HCT116 (cell line): ENCODE measurements at regions not wholly inside any gene's neighbourhood (a gene's known extent, or its start where the extent isn't known, plus 50 kb on each side); places are given as distances from the start of the nearest gene placed in this dataset.

ENCODE experiments used
- ATAC-seq: fragments of 200-7000 bp; cut with Tn5 transposase; 2 replicates; pipeline ENCODE4 v1.9.1; 2020; ENCODE audit warnings: mild to moderate bottlenecking, moderate library complexity
- BruUV-seq: library from RNA; stranded (reverse); fragments of 400-500 nt; replicated peaks from 2 replicates; lab custom pipeline; 2021; lab: Mats Ljungman, UMichigan
- CTCF ChIA-PET: fragments of 300-600 bp; sonication (Branson Sonifier 250); formaldehyde crosslinking; loops from one replicate; lab custom pipeline; 2021; ENCODE audit warnings: antibody characterized with exemption; lab: Charles Lee
- POLR2A ChIA-PET: fragments of 300-600, 350-600 bp; sonication (Branson Sonifier 250); formaldehyde crosslinking; loops from one replicate; lab custom pipeline; 2021; ENCODE audit warnings: antibody characterized with exemption; lab: Charles Lee
- RAD21 ChIA-PET, 2 experiments: fragments of 300-600 bp; sonication (Branson Sonifier 250); formaldehyde crosslinking; loops; one replicate each; lab custom pipeline; 2023; ENCODE audit warnings: low total read pairs in 2 of 2; ENCODE audit not compliant: uncharacterized antibody in 2 of 2, unreplicated experiment in 2 of 2, low non-redundant PET in 1 of 2; lab: Charles Lee
- DNase-seq: peaks from one replicate; pipeline ENCODE4 v3.0.0-alpha.2; 2010; ENCODE audit warnings: low read depth, low spot score
- H2AFZ ChIP-seq: fragments of 200-600 bp; shearing (Covaris generic), sonication (generic); 2 replicates; pipeline ENCODE4 v1.6.1; 2017; ENCODE audit warnings: low read depth, mixed run types, mixed read lengths, antibody characterized with exemption, low read length; ENCODE audit not compliant: poor library complexity, severe bottlenecking
- H3K27ac ChIP-seq: 2 replicates; pipeline ENCODE4 v1.5.1; 2012; ENCODE audit warnings: low read depth, low read length
- H3K27me3 ChIP-seq: fragments of 200-600 bp; sonication (generic); 2 replicates; pipeline ENCODE4 v1.6.1; 2016; ENCODE audit warnings: mixed run types, low read length, mixed read lengths; ENCODE audit not compliant: insufficient read depth
- H3K36me3 ChIP-seq, 2 experiments: fragments of 200-500 bp in 1 of 2; fragments of 200-600 bp in 1 of 2; sonication (Bioruptor generic) in 1 of 2; sonication (generic) in 1 of 2; 2 replicates each; pipeline versions ENCODE4 v1.5.1 to v1.6.1; 2014 to 2016; ENCODE audit warnings: low read length in 2 of 2, inconsistent platforms in 1 of 2, mixed read lengths in 1 of 2, mixed run types in 1 of 2; ENCODE audit not compliant: insufficient read depth in 2 of 2, control insufficient read depth in 1 of 2
- H3K4me1 ChIP-seq, 2 experiments: fragments of 200-600 bp in 1 of 2; sonication (generic) in 1 of 2; 2 replicates each; pipeline versions ENCODE4 v1.5.1 to v1.6.1; 2012 to 2017; ENCODE audit warnings: low read length in 2 of 2, inconsistent platforms in 1 of 2, mild to moderate bottlenecking in 1 of 2, mixed read lengths in 1 of 2, mixed run types in 1 of 2, moderate library complexity in 1 of 2; ENCODE audit not compliant: insufficient read depth in 2 of 2, control insufficient read depth in 1 of 2
- H3K4me2 ChIP-seq: fragments of 200-600 bp; sonication (generic); 2 replicates; pipeline ENCODE4 v1.6.1; 2017; ENCODE audit warnings: mixed run types, low read length, mixed read lengths
- H3K4me3 ChIP-seq, 2 experiments: fragments of 200-600 bp in 1 of 2; sonication (generic) in 1 of 2; replicated peaks in 1 of 2; 2 replicates each; pipeline ENCODE4 v1.5.1; 2011 to 2016; ENCODE audit warnings: low read length in 2 of 2, control low read depth in 1 of 2, low read depth in 1 of 2, mild to moderate bottlenecking in 1 of 2, mixed read lengths in 1 of 2, mixed run types in 1 of 2
- H3K79me2 ChIP-seq: fragments of 200-600 bp; sonication (generic); 2 replicates; pipeline ENCODE4 v1.6.1; 2017; ENCODE audit warnings: mild to moderate bottlenecking, mixed run types, low read length, moderate library complexity, mixed read lengths; ENCODE audit not compliant: insufficient read depth
- H3K9ac ChIP-seq: fragments of 200-600 bp; sonication (generic); 2 replicates; pipeline ENCODE4 v1.6.1; 2016; ENCODE audit warnings: low read length, mixed read lengths
- H3K9me2 ChIP-seq: fragments of 200-600 bp; sonication (generic), shearing (Covaris generic); 2 replicates; pipeline ENCODE4 v1.6.1; 2017; ENCODE audit warnings: mixed run types, mild to moderate bottlenecking, moderate library complexity; ENCODE audit not compliant: insufficient read depth
- H3K9me3 ChIP-seq, 2 experiments: fragments of 200-500 bp in 1 of 2; fragments of 200-600 bp in 1 of 2; sonication (Bioruptor generic) in 1 of 2; sonication (generic) in 1 of 2; 2 replicates each; pipeline ENCODE4 v1.6.1; 2014 to 2017; ENCODE audit warnings: low read length in 2 of 2, mixed read lengths in 2 of 2, inconsistent platforms in 1 of 2, low read depth in 1 of 2, mild to moderate bottlenecking in 1 of 2, mixed run types in 1 of 2, moderate library complexity in 1 of 2; ENCODE audit not compliant: control insufficient read depth in 1 of 2, insufficient read depth in 1 of 2
- H4K20me1 ChIP-seq: fragments of 200-600 bp; sonication (generic), shearing (Covaris generic); 2 replicates; pipeline ENCODE4 v1.6.1; 2017; ENCODE audit warnings: mixed run types, mild to moderate bottlenecking, moderate library complexity; ENCODE audit not compliant: insufficient read depth
- CBX3 ChIP-seq: IDR thresholded peaks from 2 replicates; pipeline ENCODE4 v1.6.1; 2012; ENCODE audit warnings: low read depth
- EGR1 ChIP-seq: IDR thresholded peaks from 2 replicates; pipeline ENCODE4 v1.6.1; 2012; ENCODE audit warnings: low read depth
- POLR2A ChIP-seq: IDR thresholded peaks from 2 replicates; pipeline ENCODE4 v1.7.0; 2011; ENCODE audit warnings: borderline replicate concordance; ENCODE audit not compliant: insufficient read depth, insufficient read length; ENCODE audit errors: extremely low read depth
- RAD21 ChIP-seq: IDR thresholded peaks from 2 replicates; pipeline ENCODE4 v1.6.1; 2012; ENCODE audit warnings: low read depth, mild to moderate bottlenecking
- SIN3A ChIP-seq: IDR thresholded peaks from 2 replicates; pipeline ENCODE4 v1.6.1; 2012; ENCODE audit warnings: low read depth
- SRF ChIP-seq: IDR thresholded peaks from 2 replicates; pipeline ENCODE4 v1.6.1; 2012; ENCODE audit warnings: low read depth
- TCF7L2 ChIP-seq: IDR thresholded peaks from 2 replicates; pipeline ENCODE4 v1.7.0; 2011; ENCODE audit warnings: borderline replicate concordance, inconsistent platforms; ENCODE audit not compliant: insufficient read depth, insufficient read length; ENCODE audit errors: extremely low read depth
- YY1 ChIP-seq: IDR thresholded peaks from 2 replicates; pipeline ENCODE4 v1.6.1; 2011; ENCODE audit warnings: low read length, low read depth, moderate library complexity, mild to moderate bottlenecking; ENCODE audit not compliant: insufficient replicate concordance; ENCODE audit errors: extremely low read depth
- intact Hi-C: fragments of 100-400 bp; cut with micrococcal nuclease; formaldehyde crosslinking; loops from 2 replicates; pipeline ENCODE4 v1.10.0; 2022
- TF ChIP-seq, protein P1 (sequence below), 3 experiments: fragments of 200-600 bp in 1 of 3; sonication (generic) in 1 of 3; IDR thresholded peaks in 2 of 3; conservative IDR thresholded peaks in 1 of 3; 2 replicates each; pipeline ENCODE4 v1.5.1; 2012 to 2017; ENCODE audit warnings: low read depth in 2 of 3, low read length in 2 of 3, antibody characterized with exemption in 1 of 3, borderline replicate concordance in 1 of 3, control low read depth in 1 of 3, mild to moderate bottlenecking in 1 of 3, mixed read lengths in 1 of 3, mixed run types in 1 of 3, moderate library complexity in 1 of 3; ENCODE audit not compliant: insufficient read depth in 1 of 3

DNA sequence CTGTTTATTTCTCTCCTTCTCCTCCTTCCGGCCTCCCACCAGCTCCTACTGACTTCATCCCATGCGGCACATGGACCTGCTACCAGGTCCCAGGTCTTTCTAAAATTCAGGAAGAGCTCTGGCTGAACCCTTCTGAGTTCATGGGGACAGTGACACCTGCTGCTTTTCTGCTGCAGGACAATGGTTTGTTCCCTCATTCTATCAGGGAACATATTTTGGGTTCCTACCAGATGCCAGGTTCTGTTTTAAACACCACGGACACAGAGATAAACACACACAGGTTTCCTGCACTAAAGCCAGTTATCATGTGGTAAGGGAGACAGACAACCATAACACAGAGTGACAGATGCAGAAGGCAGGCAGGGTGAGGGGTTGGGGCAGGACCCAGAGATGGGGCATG is 114.0 kb upstream of the RAB4A start:
- ChIA-PET POLR2A (no interaction called here), RAD21 (no interaction called here)
- H2AFZ ChIP-seq: no peak overlapping the region
- peak; percentile 82 for ATAC-seq
- TF ChIP-seq RAD21 (peak; percentile 88), EGR1 (no peak)
- TF ChIP-seq, protein P1, sequence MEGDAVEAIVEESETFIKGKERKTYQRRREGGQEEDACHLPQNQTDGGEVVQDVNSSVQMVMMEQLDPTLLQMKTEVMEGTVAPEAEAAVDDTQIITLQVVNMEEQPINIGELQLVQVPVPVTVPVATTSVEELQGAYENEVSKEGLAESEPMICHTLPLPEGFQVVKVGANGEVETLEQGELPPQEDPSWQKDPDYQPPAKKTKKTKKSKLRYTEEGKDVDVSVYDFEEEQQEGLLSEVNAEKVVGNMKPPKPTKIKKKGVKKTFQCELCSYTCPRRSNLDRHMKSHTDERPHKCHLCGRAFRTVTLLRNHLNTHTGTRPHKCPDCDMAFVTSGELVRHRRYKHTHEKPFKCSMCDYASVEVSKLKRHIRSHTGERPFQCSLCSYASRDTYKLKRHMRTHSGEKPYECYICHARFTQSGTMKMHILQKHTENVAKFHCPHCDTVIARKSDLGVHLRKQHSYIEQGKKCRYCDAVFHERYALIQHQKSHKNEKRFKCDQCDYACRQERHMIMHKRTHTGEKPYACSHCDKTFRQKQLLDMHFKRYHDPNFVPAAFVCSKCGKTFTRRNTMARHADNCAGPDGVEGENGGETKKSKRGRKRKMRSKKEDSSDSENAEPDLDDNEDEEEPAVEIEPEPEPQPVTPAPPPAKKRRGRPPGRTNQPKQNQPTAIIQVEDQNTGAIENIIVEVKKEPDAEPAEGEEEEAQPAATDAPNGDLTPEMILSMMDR (IDR thresholded peaks at IDR 0.05 in 2 of 3, conservative IDR thresholded peaks at IDR 0.05 in 1 of 3; ENCODE audit: borderline replicate concordance in 1 of 3, insufficient read depth in 1 of 3, low read depth in 2 of 3, low read length in 2 of 3): peak; percentile 46 to 64 (median 59)
- TF ChIP-seq, all 23 proteins: peak for 2
- no peaks in the 10 kb centered on the region for H3K27me3 ChIP-seq
- H3K79me2 ChIP-seq: no peaks in the 10 kb centered on the region
- intact Hi-C loops: loop anchor here (1.0 to 2.0 kb wide), 3 partner anchors 422 to 493 kb away; partner anchors contain the start of gene RHOU
- H3K4me1 ChIP-seq: no peaks in the 10 kb centered on the region
- H3K4me2 ChIP-seq: no peak overlapping the region
- no peaks in the 10 kb centered on the region for H4K20me1 ChIP-seq
- H3K36me3 ChIP-seq: no peaks in the 10 kb centered on the region
- BruUV-seq: no TSS peak
- CTCF ChIA-PET: interaction anchor here (0.7 to 2.1 kb wide), 5 partner anchors 421 to 492 kb away, joined by 3 to 10 read pairs (median 5); no protein-coding TSS in a partner anchor
- peak; percentile 18 for DNase-seq
- H3K9me2 ChIP-seq: no peaks in the 10 kb centered on the region
- no peak overlapping the region for H3K9ac ChIP-seq
- no peak overlapping the region for H3K27ac ChIP-seq
- H3K9me3 ChIP-seq: no peaks in the 10 kb centered on the region
- H3K4me3 ChIP-seq: no peak overlapping the region

DNA sequence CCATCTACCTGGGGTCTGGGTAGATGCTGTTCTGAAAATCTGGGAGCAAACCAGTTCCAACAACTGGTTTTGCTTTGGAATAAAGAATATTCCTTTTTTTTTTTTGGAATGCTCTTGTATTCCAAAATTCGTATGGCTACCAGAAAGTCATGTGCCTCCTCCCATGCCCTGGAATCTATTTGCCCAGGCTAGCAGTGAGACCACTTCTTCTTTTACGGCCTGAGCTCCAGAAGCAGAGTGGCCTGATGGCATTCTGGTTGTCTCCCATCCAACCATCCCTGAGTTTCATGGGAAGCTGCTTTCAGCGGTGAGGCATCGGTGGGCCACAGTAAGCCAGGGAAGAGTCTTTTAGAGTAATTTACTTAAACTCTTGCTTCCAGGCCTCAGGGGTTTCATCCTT is 113.4 kb upstream of the RAB4A start:
- POLR2A ChIA-PET: no interaction called here
- H3K36me3 ChIP-seq: no peaks in the 10 kb centered on the region
- ATAC-seq (no peak), DNase-seq (no peak)
- H3K9me3 ChIP-seq: no peaks in the 10 kb centered on the region
- no TSS peak for BruUV-seq
- no peaks in the 10 kb centered on the region for H3K4me1 ChIP-seq
- TF ChIP-seq RAD21 (no peak), SIN3A (no peak), EGR1 (no peak), CBX3 (no peak), SRF (no peak), TCF7L2 (no peak), POLR2A (no peak), YY1 (no peak)
- CTCF ChIA-PET: interaction anchor here (0.7 to 2.1 kb wide), 5 partner anchors 421 to 493 kb away, joined by 3 to 10 read pairs (median 5); no protein-coding TSS in a partner anchor
- H3K9ac ChIP-seq: no peak overlapping the region
- intact Hi-C loops: loop anchor here (1.0 to 2.0 kb wide), 3 partner anchors 423 to 493 kb away; partner anchors contain the start of gene RHOU
- H3K79me2 ChIP-seq: no peaks in the 10 kb centered on the region
- no peak overlapping the region for H2AFZ ChIP-seq
- no peak overlapping the region for H3K4me3 ChIP-seq
- no peak overlapping the region for H3K27ac ChIP-seq
- RAD21 ChIA-PET: no interaction called here
- H4K20me1 ChIP-seq: no peaks in the 10 kb centered on the region
- H3K4me2 ChIP-seq: no peak overlapping the region
- H3K9me2 ChIP-seq: no peaks in the 10 kb centered on the region
- H3K27me3 ChIP-seq: no peaks in the 10 kb centered on the region
